Stimulated activated CD8-positive, alpha-beta memory T cell treated with anti-CD3 and anti-CD28 coated beads, Interleukin-15, amount 100 ng/mL, for 4 hours (primary cell): ENCODE measurements at regions not wholly inside any gene's neighbourhood (a gene's known extent, or its start where the extent isn't known, plus 50 kb on each side); places are given as distances from the start of the nearest gene placed in this dataset.
"Not testable (repeated sequence)": the region's sequence is repeated elsewhere in the genome, so short reads cannot be mapped to it uniquely, and the experiment has no call there.

Experiments used
- DNase-seq, 2 donors: peaks; one replicate each; pipeline ENCODE4 v3.0.0-alpha.2; 2020; ENCODE audit warnings: low read depth in 2 of 2

- no peak for DNase-seq
Observed at GRCh38 chr22:47315862-47316419, 553.5 kb downstream of the TBC1D22A start.

GRCh38 chr22:47310601-47311000, 548.2 kb downstream of the TBC1D22A start:
- DNase-seq: no peak

- DNase-seq: no peak
Observed at GRCh38 chr22:47309946-47310345, 547.5 kb downstream of the TBC1D22A start.

- no peak for DNase-seq
Observed at GRCh38 chr22:47309476-47309875, 547.0 kb downstream of the TBC1D22A start.

GRCh38 chr22:47308886-47309285, 546.4 kb downstream of the TBC1D22A start:
- no peak for DNase-seq

- no peak for DNase-seq
Observed at GRCh38 chr22:47307822-47308221, 545.4 kb downstream of the TBC1D22A start.

- DNase-seq: no peak
Observed at GRCh38 chr22:47307326-47307725, 544.9 kb downstream of the TBC1D22A start.

- no peak for DNase-seq
Observed at GRCh38 chr22:47304854-47305253, 542.4 kb downstream of the TBC1D22A start.

- DNase-seq: no peak
Observed at GRCh38 chr22:47304191-47304831, 541.9 kb downstream of the TBC1D22A start.

GRCh38 chr22:47303161-47303890, 540.9 kb downstream of the TBC1D22A start:
- no peak for DNase-seq

- DNase-seq: not testable (repeated sequence)
Observed at GRCh38 chr22:47302587-47302986, 540.1 kb downstream of the TBC1D22A start.

GRCh38 chr22:47301820-47302475, 539.5 kb downstream of the TBC1D22A start:
- DNase-seq: no peak

GRCh38 chr22:47300698-47301405, 538.4 kb downstream of the TBC1D22A start:
- no peak for DNase-seq

- DNase-seq: no peak
Observed at GRCh38 chr22:47299863-47300697, 537.6 kb downstream of the TBC1D22A start.

- no peak for DNase-seq
Observed at GRCh38 chr22:47299211-47299862, 536.9 kb downstream of the TBC1D22A start.

- no peak for DNase-seq
Observed at GRCh38 chr22:47298017-47298785, 535.8 kb downstream of the TBC1D22A start.

GRCh38 chr22:47297261-47298016, 535.0 kb downstream of the TBC1D22A start:
- DNase-seq: no peak

GRCh38 chr22:47296405-47297260, 534.2 kb downstream of the TBC1D22A start:
- DNase-seq: no peak
